ENCODE measurements at regions not wholly inside any gene's neighbourhood (a gene's known extent, or its start where the extent isn't known, plus 50 kb on each side); places are given as distances from the start of the nearest gene placed in this dataset.

DNA sequence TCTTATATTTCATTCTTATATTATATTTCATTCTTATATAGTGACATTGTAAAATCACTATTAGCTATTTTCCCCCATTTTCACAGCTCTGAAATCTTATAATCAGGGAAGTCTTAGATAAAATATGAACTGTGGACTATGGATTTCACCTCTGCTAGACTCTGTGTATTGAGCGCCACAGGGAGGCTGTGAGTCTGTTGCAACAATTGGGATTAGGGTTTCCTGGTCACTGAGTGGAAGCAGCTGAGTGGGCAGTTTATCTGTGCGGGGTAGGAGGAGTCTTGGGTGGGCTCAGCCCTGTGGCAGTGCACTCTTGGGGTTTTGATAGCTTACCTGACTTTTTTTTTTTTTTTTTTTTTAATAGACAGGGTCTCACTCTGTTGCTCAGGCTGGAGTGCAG is 249.5 kb downstream of the PTTG2 start:
- no peaks in the 10 kb centered on the region for H3K9me3 ChIP-seq (replicated peaks; ENCODE audit: control insufficient read depth, insufficient read depth, low read depth, low read length)
- no peak overlapping the region for H2AFZ ChIP-seq (ENCODE audit: low read depth, low read length)
- no peaks in the 10 kb centered on the region for H3K4me1 ChIP-seq (replicated peaks in 1 of 2; ENCODE audit: control insufficient read depth in 2 of 2, insufficient read depth in 2 of 2, low read length in 2 of 2)
- no peak overlapping the region for H3K4me2 ChIP-seq (ENCODE audit: insufficient read depth, low read length)
- no peaks in the 10 kb centered on the region for H3K36me3 ChIP-seq (ENCODE audit: control insufficient read depth, insufficient read depth, low read length)
- FAIRE-seq: no peak
- intact Hi-C loops (cut with micrococcal nuclease): no loop called here
- CTCF ChIA-PET (ENCODE audit: low intra/inter-chr PET ratio): no interaction called here
- no peak for DNase-seq (ENCODE audit: extremely low read depth in 1 of 4, low spot score in 3 of 4)
- no peak overlapping the region for H3K27ac ChIP-seq (ENCODE audit: extremely low read depth, low read depth, low read length)
- BruUV-seq (replicated peaks): no TSS peak
- no peak overlapping the region for H3K9ac ChIP-seq (ENCODE audit: insufficient read depth in 1 of 2, low read depth in 2 of 2, low read length in 2 of 2)
- no peaks in the 10 kb centered on the region for H3K79me2 ChIP-seq (ENCODE audit: control insufficient read depth, insufficient read depth, low read length)
- H3K9me1 ChIP-seq (ENCODE audit: control insufficient read depth, insufficient read depth, low read length): no peaks in the 10 kb centered on the region
- 23% methylated on average over 2 of the region's 2 CpGs for WGBS (ENCODE audit: insufficient coverage, low coverage, missing lambda C conversion rate)
- no peaks in the 10 kb centered on the region for H3K27me3 ChIP-seq (ENCODE audit: control insufficient read depth in 2 of 2, insufficient read depth in 2 of 2, low read length in 2 of 2)
- no peak overlapping the region for H3K4me3 ChIP-seq
- no peaks in the 10 kb centered on the region for H4K20me1 ChIP-seq (replicated peaks; ENCODE audit: control insufficient read depth, insufficient read depth, low read length)
- TF ChIP-seq ZNF316 (IDR thresholded peaks at IDR 0.05) (peak; percentile 15; the same call in 1 of the 2 replicates), CBX8 (IDR thresholded peaks at IDR 0.05; ENCODE audit: borderline replicate concordance, extremely low read depth, low read depth, low read length, poor library complexity, severe bottlenecking) (no peak)
- in situ Hi-C loops (cut with MboI): no loop called here
- POLR2A ChIA-PET: interaction anchor here (1.7 kb wide), 1 partner anchor 13 kb away, joined by 4 read pairs; no protein-coding TSS in a partner anchor
- ATAC-seq: no peak

DNA sequence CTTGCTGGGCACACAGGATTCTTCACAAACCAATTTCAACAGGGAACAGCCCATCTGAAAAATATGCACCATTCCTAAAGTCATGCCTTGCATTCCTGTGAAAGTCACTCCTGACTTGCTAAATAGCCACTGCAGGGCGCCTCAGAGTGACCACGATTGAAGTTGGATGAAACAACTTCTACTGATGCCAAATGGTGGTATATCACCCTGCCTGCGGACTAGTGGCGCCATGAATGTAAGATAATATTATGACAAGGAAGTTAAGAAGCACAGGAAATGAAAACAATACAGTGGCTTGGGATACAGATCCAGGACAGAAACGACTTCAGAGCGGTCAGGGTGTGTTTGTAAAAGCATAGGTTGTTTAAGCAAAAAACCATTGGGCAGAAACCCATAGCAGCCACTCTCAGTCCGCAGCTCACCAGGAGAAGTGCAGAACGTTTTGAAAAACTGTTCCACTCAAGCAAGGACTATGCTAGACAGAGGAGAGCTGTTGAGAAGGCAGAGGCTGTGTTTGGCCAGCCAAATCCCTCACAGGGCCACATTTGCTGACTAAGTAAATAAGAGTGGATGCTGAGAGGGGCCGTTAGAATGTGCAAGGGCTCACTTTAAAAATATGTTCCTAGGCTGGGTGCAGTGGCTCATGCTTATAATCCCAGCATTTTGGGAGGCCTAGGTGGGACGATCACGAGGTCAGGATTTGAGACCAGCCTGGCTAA is 250.4 kb downstream of the PTTG2 start:
- no peaks in the 10 kb centered on the region for H4K20me1 ChIP-seq (replicated peaks; ENCODE audit: control insufficient read depth, insufficient read depth, low read length)
- no peaks in the 10 kb centered on the region for H3K4me1 ChIP-seq (replicated peaks in 1 of 2; ENCODE audit: control insufficient read depth in 2 of 2, insufficient read depth in 2 of 2, low read length in 2 of 2)
- in situ Hi-C loops (cut with MboI): no loop called here
- WGBS (ENCODE audit: insufficient coverage, low coverage, missing lambda C conversion rate): 35% methylated on average over 11 of the region's 11 CpGs
- no peak overlapping the region for H3K4me3 ChIP-seq
- no TSS peak for BruUV-seq (replicated peaks)
- H3K9me1 ChIP-seq (ENCODE audit: control insufficient read depth, insufficient read depth, low read length): no peaks in the 10 kb centered on the region
- ATAC-seq (peak; percentile 28; the same call in 1 of the 3 replicates), DNase-seq (ENCODE audit: extremely low read depth in 1 of 4, low spot score in 3 of 4) (no peak), FAIRE-seq (no peak)
- H3K27me3 ChIP-seq (ENCODE audit: control insufficient read depth in 2 of 2, insufficient read depth in 2 of 2, low read length in 2 of 2): no peaks in the 10 kb centered on the region
- no peaks in the 10 kb centered on the region for H3K9me3 ChIP-seq (replicated peaks; ENCODE audit: control insufficient read depth, insufficient read depth, low read depth, low read length)
- peak overlapping the region; percentile 51 for H2AFZ ChIP-seq (ENCODE audit: low read depth, low read length)
- H3K36me3 ChIP-seq (ENCODE audit: control insufficient read depth, insufficient read depth, low read length): no peaks in the 10 kb centered on the region
- POLR2A ChIA-PET: no interaction called here
- intact Hi-C loops (cut with micrococcal nuclease): no loop called here
- CTCF ChIA-PET (ENCODE audit: low intra/inter-chr PET ratio): no interaction called here
- TF ChIP-seq ZNF316 (IDR thresholded peaks at IDR 0.05) (peak; percentile 77), MAFG (tag; conservative IDR thresholded peaks at IDR 0.05) (peak; percentile 63), MAFK (IDR thresholded peaks at IDR 0.05; ENCODE audit: low read length) (peak; percentile 46; the same call in 1 of the 2 replicates), RBM34 (IDR thresholded peaks at IDR 0.05; ENCODE audit: borderline replicate concordance, insufficient read depth, low read length) (no peak), MAFF (IDR thresholded peaks at IDR 0.05; ENCODE audit: low read length) (peak; percentile 41; the same call in 1 of the 2 replicates), C11orf30 (IDR thresholded peaks at IDR 0.05; ENCODE audit: low read depth) (peak; percentile 69), CBFA2T3 (IDR thresholded peaks at IDR 0.05) (no peak)
- H3K9ac ChIP-seq (ENCODE audit: insufficient read depth in 1 of 2, low read depth in 2 of 2, low read length in 2 of 2): no peak overlapping the region
- no peak overlapping the region for H3K4me2 ChIP-seq (ENCODE audit: insufficient read depth, low read length)
- H3K79me2 ChIP-seq (ENCODE audit: control insufficient read depth, insufficient read depth, low read length): no peaks in the 10 kb centered on the region
- H3K27ac ChIP-seq (ENCODE audit: extremely low read depth, low read depth, low read length): no peak overlapping the region

Measured in K562 (cell line).